Activated CD4-positive, alpha-beta T cell treated with anti-CD3 and anti-CD28 coated beads for 4 hours (primary cell): ENCODE measurements at regions not wholly inside any gene's neighbourhood (a gene's known extent, or its start where the extent isn't known, plus 50 kb on each side); places are given as distances from the start of the nearest gene placed in this dataset.
A peak's percentile ranks its signal among the peaks of the same experiment; 100 is the strongest.

ENCODE experiments used
- DNase-seq, 2 donors: peaks; one replicate each; pipeline ENCODE4 v3.0.0-alpha.2; 2020

GRCh38 chr12:90112666-90113065 lies 404.0 kb upstream of the ATP2B1 start:
- DNase-seq: no peak

- DNase-seq: no peak
Measured at GRCh38 chr12:90111791-90112580, 403.3 kb upstream of the ATP2B1 start.

GRCh38 chr12:90106568-90106967 lies 397.9 kb upstream of the ATP2B1 start:
- DNase-seq: no peak

- peak; percentile 3 to 24 for DNase-seq
Measured at GRCh38 chr12:90102957-90103652, 394.5 kb upstream of the ATP2B1 start.

- DNase-seq: no peak
Measured at GRCh38 chr12:90100579-90100978, 391.9 kb upstream of the ATP2B1 start.

- DNase-seq: no peak
Measured at GRCh38 chr12:90099288-90099687, 390.6 kb upstream of the ATP2B1 start.

- no peak for DNase-seq
Measured at GRCh38 chr12:90098132-90098779, 389.6 kb upstream of the ATP2B1 start.

GRCh38 chr12:90091809-90092208 lies 383.2 kb upstream of the ATP2B1 start:
- no peak for DNase-seq

- DNase-seq: peak in 1 of 2 donors; percentile 18
Measured at GRCh38 chr12:90090929-90091651, 382.5 kb upstream of the ATP2B1 start.

- no peak for DNase-seq
Measured at GRCh38 chr12:90086281-90086680, 377.6 kb upstream of the ATP2B1 start.

- DNase-seq: no peak
Measured at GRCh38 chr12:90085494-90086274, 377.0 kb upstream of the ATP2B1 start.

- DNase-seq: no peak
Measured at GRCh38 chr12:90084018-90084417, 375.4 kb upstream of the ATP2B1 start.

GRCh38 chr12:90080616-90081015 lies 372.0 kb upstream of the ATP2B1 start:
- no peak for DNase-seq

GRCh38 chr12:90079529-90080210 lies 371.0 kb upstream of the ATP2B1 start:
- DNase-seq: no peak

- no peak for DNase-seq
Measured at GRCh38 chr12:90078344-90078743, 369.7 kb upstream of the ATP2B1 start.

GRCh38 chr12:90077756-90078155 lies 369.1 kb upstream of the ATP2B1 start:
- DNase-seq: no peak

- no peak for DNase-seq
Measured at GRCh38 chr12:90076851-90077319, 368.2 kb upstream of the ATP2B1 start.

- DNase-seq: no peak
Measured at GRCh38 chr12:90075685-90076084, 367.0 kb upstream of the ATP2B1 start.

- no peak for DNase-seq
Measured at GRCh38 chr12:90074086-90074485, 365.4 kb upstream of the ATP2B1 start.

GRCh38 chr12:90071996-90072395 lies 363.4 kb upstream of the ATP2B1 start:
- no peak for DNase-seq

- DNase-seq: no peak
Measured at GRCh38 chr12:90069711-90070110, 361.1 kb upstream of the ATP2B1 start.

- no peak for DNase-seq
Measured at GRCh38 chr12:90067791-90068190, 359.2 kb upstream of the ATP2B1 start.
